ENCODE measurements at regions not wholly inside any gene's neighbourhood (a gene's known extent, or its start where the extent isn't known, plus 50 kb on each side); places are given as distances from the start of the nearest gene placed in this dataset.

- H3K4me3 ChIP-seq (ENCODE audit: low read depth in 2 of 2, low read length in 1 of 2) = no peak overlapping the region
- peaks cover 0 to 2% of the 10 kb centered on the region in 2 experiments; a peak in 1 of 4 replicates for H3K4me1 ChIP-seq (ENCODE audit: control insufficient read depth in 1 of 2, insufficient read depth in 2 of 2, low read depth in 1 of 2, low read length in 1 of 2)
- no peaks in the 10 kb centered on the region for H3K36me3 ChIP-seq (replicated peaks in 1 of 2; ENCODE audit: control insufficient read depth in 1 of 2, insufficient read depth in 2 of 2, low read length in 1 of 2)
- H3K27ac ChIP-seq (ENCODE audit: low read depth in 2 of 2, low read length in 1 of 2) = no peak overlapping the region
- no peaks in the 10 kb centered on the region for H4K20me1 ChIP-seq (ENCODE audit: insufficient read depth)
- ChIA-PET POLR2A (no interaction called here), CTCF (interaction anchor here (1.0 to 1.9 kb wide), 2 partner anchors 69 to 325 kb away, joined by 4 to 6 read pairs; no protein-coding TSS in a partner anchor)
- H3K79me2 ChIP-seq (ENCODE audit: insufficient read depth) = no peaks in the 10 kb centered on the region
- H3K9me2 ChIP-seq = no peaks in the 10 kb centered on the region
- H3K4me2 ChIP-seq = no peak overlapping the region
- TF ChIP-seq POLR2AphosphoS5 (IDR thresholded peaks at IDR 0.05; ENCODE audit: low read depth, low read length) (no peak), TAF1 (IDR thresholded peaks at IDR 0.05; ENCODE audit: borderline replicate concordance, low read depth, low read length) (no peak), MAX (IDR thresholded peaks at IDR 0.05; ENCODE audit: low read depth) (no peak), EZH2phosphoT487 (IDR thresholded peaks at IDR 0.05; ENCODE audit: borderline replicate concordance, low read depth) (no peak), IRF3 (IDR thresholded peaks at IDR 0.05; ENCODE audit: low read depth, low read length) (no peak), FOSL2 (IDR thresholded peaks at IDR 0.05; ENCODE audit: borderline replicate concordance, low read depth) (no peak), NFIC (IDR thresholded peaks at IDR 0.05; ENCODE audit: borderline replicate concordance) (no peak), NRF1 (IDR thresholded peaks at IDR 0.05; ENCODE audit: low read depth, low read length) (no peak), REST (IDR thresholded peaks at IDR 0.05; ENCODE audit: low read depth, low read length) (no peak), FOXM1 (IDR thresholded peaks at IDR 0.05; ENCODE audit: low read depth) (no peak), YY1 (IDR thresholded peaks at IDR 0.05; ENCODE audit: low read depth) (no peak), EP300 (IDR thresholded peaks at IDR 0.05; ENCODE audit: borderline replicate concordance in 1 of 2, low read depth in 1 of 2, low read length in 1 of 2) (no peak), USF2 (IDR thresholded peaks at IDR 0.05; ENCODE audit: borderline replicate concordance, low read depth, low read length) (no peak)
- H3K9ac ChIP-seq = no peak overlapping the region
- no peaks in the 10 kb centered on the region for H3K9me3 ChIP-seq
- H2AFZ ChIP-seq (ENCODE audit: low read depth) = no peak overlapping the region
- no peak for DNase-seq
- no peaks in the 10 kb centered on the region for H3F3A ChIP-seq (replicated peaks; ENCODE audit: insufficient read depth)
- H3K27me3 ChIP-seq (ENCODE audit: insufficient read depth) = no peaks in the 10 kb centered on the region
- WGBS (ENCODE audit: low lambda C conversion rate) = 48% methylated on average over 5 of the region's 6 CpGs
These were observed 146.5 kb upstream of the SLC6A11 start for GRCh38 chr3:10669490-10670048.
